ENCODE measurements at regions not wholly inside any gene's neighbourhood (a gene's known extent, or its start where the extent isn't known, plus 50 kb on each side); places are given as distances from the start of the nearest gene placed in this dataset.

DNA sequence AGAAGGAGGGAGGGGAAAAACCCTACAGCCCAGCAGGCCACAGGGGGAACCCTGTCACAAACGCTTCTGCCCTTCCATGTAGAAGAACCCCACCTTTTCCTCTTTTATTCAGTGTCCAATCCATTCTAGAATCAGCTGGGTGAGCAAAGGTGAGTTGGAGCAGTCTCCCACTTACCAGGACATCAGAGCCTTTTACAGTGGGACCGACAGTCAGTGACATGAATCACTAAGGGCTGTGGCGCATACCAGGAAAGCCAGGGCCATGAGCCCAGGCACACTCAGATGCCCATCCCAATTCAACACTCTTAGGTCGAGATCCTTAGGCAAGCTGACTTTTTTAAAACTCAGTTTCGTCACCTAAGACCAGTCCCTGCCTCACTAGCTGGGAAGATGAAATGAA, 146.1 kb downstream of the AQP9 start:
- intact Hi-C loops (cut with micrococcal nuclease; ENCODE audit: unreplicated experiment) (no loop called here), in situ Hi-C loops (cut with MboI) (no loop called here)
- Histone ChIP-seq H3K9me3 (replicated peaks; ENCODE audit: control insufficient read depth, insufficient read depth, low read length) (no peaks in the 10 kb centered on the region), H3K9ac (ENCODE audit: control insufficient read depth, insufficient read depth, low read length) (no peak overlapping the region), H4K20me1 (ENCODE audit: control insufficient read depth, insufficient read depth) (no peaks in the 10 kb centered on the region), H2AFZ (ENCODE audit: control insufficient read depth, low read depth, low read length) (no peak overlapping the region), H3K36me3 (ENCODE audit: control insufficient read depth in 2 of 2, insufficient read depth in 2 of 2, low read length in 1 of 2) (no peaks in the 10 kb centered on the region), H3K27ac (ENCODE audit: control insufficient read depth, insufficient read depth) (no peak overlapping the region), H3K4me1 (ENCODE audit: control insufficient read depth, insufficient read depth, low read length) (no peaks in the 10 kb centered on the region), H3K4me3 (no peak overlapping the region), H3K4me2 (ENCODE audit: control insufficient read depth, insufficient read depth) (no peak overlapping the region), H3K79me2 (ENCODE audit: control insufficient read depth, insufficient read depth, low read length) (no peaks in the 10 kb centered on the region), H3K27me3 (replicated peaks in 1 of 2; ENCODE audit: control insufficient read depth in 2 of 2, insufficient read depth in 2 of 2, low read length in 1 of 2) (no peaks in the 10 kb centered on the region)
- ChIA-PET SMC1A (ENCODE audit: uncharacterized antibody, unreplicated experiment) (no interaction called here), RAD21 (ENCODE audit: unreplicated experiment) (no interaction called here), POLR2A (no interaction called here), CTCF (interaction anchor here (0.9 to 1.1 kb wide), 2 partner anchors 15 to 18 kb away, joined by 3 read pairs; no protein-coding TSS in a partner anchor)
- ATAC-seq (no peak), FAIRE-seq (no peak), DNase-seq (ENCODE audit: low read depth, low spot score) (no peak)
- TF ChIP-seq DPF2 (IDR thresholded peaks at IDR 0.05): no peak
- TF ChIP-seq, protein P1, sequence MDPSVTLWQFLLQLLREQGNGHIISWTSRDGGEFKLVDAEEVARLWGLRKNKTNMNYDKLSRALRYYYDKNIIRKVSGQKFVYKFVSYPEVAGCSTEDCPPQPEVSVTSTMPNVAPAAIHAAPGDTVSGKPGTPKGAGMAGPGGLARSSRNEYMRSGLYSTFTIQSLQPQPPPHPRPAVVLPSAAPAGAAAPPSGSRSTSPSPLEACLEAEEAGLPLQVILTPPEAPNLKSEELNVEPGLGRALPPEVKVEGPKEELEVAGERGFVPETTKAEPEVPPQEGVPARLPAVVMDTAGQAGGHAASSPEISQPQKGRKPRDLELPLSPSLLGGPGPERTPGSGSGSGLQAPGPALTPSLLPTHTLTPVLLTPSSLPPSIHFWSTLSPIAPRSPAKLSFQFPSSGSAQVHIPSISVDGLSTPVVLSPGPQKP (IDR thresholded peaks at IDR 0.05; ENCODE audit: low read depth, low read length): no peak
- WGBS (ENCODE audit: insufficient coverage, insufficient replicate concordance, low lambda C conversion rate, missing lambda C conversion rate): 36% methylated on average over 5 of the region's 5 CpGs
- no TSS peak for BruUV-seq (replicated peaks)

DNA sequence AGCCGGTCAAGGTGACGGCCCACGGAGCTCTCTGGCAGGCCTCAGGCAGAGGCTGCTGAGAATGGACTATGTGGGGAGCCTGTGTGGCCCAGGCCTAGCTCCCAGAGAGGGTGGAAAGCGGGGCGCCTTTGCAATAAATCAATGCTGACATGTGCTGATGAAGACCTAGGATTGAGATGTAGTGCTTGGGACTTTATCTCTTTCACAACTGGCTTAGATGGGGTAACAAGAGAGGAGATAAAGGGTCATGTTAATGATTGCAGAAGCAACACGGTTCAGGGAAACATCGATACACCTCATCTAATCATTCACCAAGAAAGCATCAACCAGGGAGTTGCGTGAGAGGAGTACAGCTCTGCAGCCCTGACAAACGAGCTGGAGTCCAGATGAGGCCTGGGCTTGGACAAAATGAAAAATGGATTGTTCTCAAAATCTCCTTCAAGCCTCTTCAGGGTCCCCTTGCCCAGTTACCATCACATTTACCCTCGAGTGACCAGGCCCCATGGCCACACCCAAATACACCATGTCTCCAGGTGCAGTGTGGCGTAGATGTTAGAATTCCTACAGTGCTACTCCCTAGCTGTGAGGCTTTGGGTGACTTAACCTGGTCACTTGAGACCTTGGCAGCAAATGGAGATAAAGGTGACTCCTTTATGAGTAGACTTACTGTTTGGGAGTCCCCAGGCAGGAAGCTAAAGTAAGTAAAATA, 146.4 kb upstream of the LIPC start:
- CTCF ChIA-PET: interaction anchor here (0.8 to 1.4 kb wide), 3 partner anchors 17 to 60 kb away, joined by 3 to 4 read pairs (median 3); no protein-coding TSS in a partner anchor
- Histone ChIP-seq H3K9me3 (replicated peaks; ENCODE audit: control insufficient read depth, insufficient read depth, low read length) (no peaks in the 10 kb centered on the region), H3K9ac (ENCODE audit: control insufficient read depth, insufficient read depth, low read length) (no peak overlapping the region), H3K27ac (ENCODE audit: control insufficient read depth, insufficient read depth) (no peak overlapping the region), H4K20me1 (ENCODE audit: control insufficient read depth, insufficient read depth) (no peaks in the 10 kb centered on the region), H3K4me3 (no peak overlapping the region), H2AFZ (ENCODE audit: control insufficient read depth, low read depth, low read length) (no peak overlapping the region; the same call in 1 of the 2 replicates), H3K4me2 (ENCODE audit: control insufficient read depth, insufficient read depth) (no peak overlapping the region), H3K36me3 (ENCODE audit: control insufficient read depth in 2 of 2, insufficient read depth in 2 of 2, low read length in 1 of 2) (no peaks in the 10 kb centered on the region), H3K4me1 (ENCODE audit: control insufficient read depth, insufficient read depth, low read length) (no peaks in the 10 kb centered on the region), H3K79me2 (ENCODE audit: control insufficient read depth, insufficient read depth, low read length) (no peaks in the 10 kb centered on the region), H3K27me3 (replicated peaks in 1 of 2; ENCODE audit: control insufficient read depth in 2 of 2, insufficient read depth in 2 of 2, low read length in 1 of 2) (no peaks in the 10 kb centered on the region)
- SMC1A ChIA-PET (ENCODE audit: uncharacterized antibody, unreplicated experiment): interaction anchor here (0.7 to 1.5 kb wide), 2 partner anchors 19 to 157 kb away, joined by 3 to 5 read pairs; no protein-coding TSS in a partner anchor
- RAD21 ChIA-PET (ENCODE audit: unreplicated experiment): no interaction called here
- FAIRE-seq: no peak
- 60% methylated on average over 11 of the region's 11 CpGs for WGBS (ENCODE audit: insufficient coverage, insufficient replicate concordance, low lambda C conversion rate, missing lambda C conversion rate)
- in situ Hi-C loops (cut with MboI): no loop called here
- no TSS peak for BruUV-seq (replicated peaks)
- DNase-seq (ENCODE audit: low read depth, low spot score): no peak
- POLR2A ChIA-PET: interaction anchor here (1.2 kb wide), 1 partner anchor 179 kb away, joined by 3 read pairs; no protein-coding TSS in a partner anchor
- intact Hi-C loops (cut with micrococcal nuclease; ENCODE audit: unreplicated experiment): no loop called here
- ATAC-seq: no peak
- TF ChIP-seq, protein P2, sequence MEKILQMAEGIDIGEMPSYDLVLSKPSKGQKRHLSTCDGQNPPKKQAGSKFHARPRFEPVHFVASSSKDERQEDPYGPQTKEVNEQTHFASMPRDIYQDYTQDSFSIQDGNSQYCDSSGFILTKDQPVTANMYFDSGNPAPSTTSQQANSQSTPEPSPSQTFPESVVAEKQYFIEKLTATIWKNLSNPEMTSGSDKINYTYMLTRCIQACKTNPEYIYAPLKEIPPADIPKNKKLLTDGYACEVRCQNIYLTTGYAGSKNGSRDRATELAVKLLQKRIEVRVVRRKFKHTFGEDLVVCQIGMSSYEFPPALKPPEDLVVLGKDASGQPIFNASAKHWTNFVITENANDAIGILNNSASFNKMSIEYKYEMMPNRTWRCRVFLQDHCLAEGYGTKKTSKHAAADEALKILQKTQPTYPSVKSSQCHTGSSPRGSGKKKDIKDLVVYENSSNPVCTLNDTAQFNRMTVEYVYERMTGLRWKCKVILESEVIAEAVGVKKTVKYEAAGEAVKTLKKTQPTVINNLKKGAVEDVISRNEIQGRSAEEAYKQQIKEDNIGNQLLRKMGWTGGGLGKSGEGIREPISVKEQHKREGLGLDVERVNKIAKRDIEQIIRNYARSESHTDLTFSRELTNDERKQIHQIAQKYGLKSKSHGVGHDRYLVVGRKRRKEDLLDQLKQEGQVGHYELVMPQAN (conservative IDR thresholded peaks at IDR 0.05): no peak
- no peak for TF ChIP-seq SMAD1 (IDR thresholded peaks at IDR 0.05; ENCODE audit: low read depth, partially characterized antibody)
- TF ChIP-seq, protein P3, sequence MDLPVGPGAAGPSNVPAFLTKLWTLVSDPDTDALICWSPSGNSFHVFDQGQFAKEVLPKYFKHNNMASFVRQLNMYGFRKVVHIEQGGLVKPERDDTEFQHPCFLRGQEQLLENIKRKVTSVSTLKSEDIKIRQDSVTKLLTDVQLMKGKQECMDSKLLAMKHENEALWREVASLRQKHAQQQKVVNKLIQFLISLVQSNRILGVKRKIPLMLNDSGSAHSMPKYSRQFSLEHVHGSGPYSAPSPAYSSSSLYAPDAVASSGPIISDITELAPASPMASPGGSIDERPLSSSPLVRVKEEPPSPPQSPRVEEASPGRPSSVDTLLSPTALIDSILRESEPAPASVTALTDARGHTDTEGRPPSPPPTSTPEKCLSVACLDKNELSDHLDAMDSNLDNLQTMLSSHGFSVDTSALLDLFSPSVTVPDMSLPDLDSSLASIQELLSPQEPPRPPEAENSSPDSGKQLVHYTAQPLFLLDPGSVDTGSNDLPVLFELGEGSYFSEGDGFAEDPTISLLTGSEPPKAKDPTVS (IDR thresholded peaks at IDR 0.05; ENCODE audit: low read depth, low read length): no peak
- TF ChIP-seq ZNF384 (IDR thresholded peaks at IDR 0.05; ENCODE audit: borderline replicate concordance, low read depth, low read length): no peak
- TF ChIP-seq MYC (IDR thresholded peaks at IDR 0.05; ENCODE audit: insufficient read depth, insufficient read length, insufficient replicate concordance, low read length, severe bottlenecking): no peak
- no peak for TF ChIP-seq CBX3 (IDR thresholded peaks at IDR 0.05; ENCODE audit: borderline replicate concordance, low read depth)
- no peak for TF ChIP-seq TCF12 (IDR thresholded peaks at IDR 0.05; ENCODE audit: low read depth, low read length)
- no peak for TF ChIP-seq STAT1 (conservative IDR thresholded peaks at IDR 0.05)
- TF ChIP-seq EZH2 (IDR thresholded peaks at IDR 0.05; ENCODE audit: borderline replicate concordance, control insufficient read depth, low read depth, low read length): no peak
